Fibroblast of skin of left quadriceps (primary cell): ENCODE measurements at regions not wholly inside any gene's neighbourhood (a gene's known extent, or its start where the extent isn't known, plus 50 kb on each side); places are given as distances from the start of the nearest gene placed in this dataset.
A peak's percentile ranks its signal among the peaks of the same experiment; 100 is the strongest.
"Not testable (repeated sequence)": the region's sequence is repeated elsewhere in the genome, so short reads cannot be mapped to it uniquely, and the experiment has no call there.

Experiments
- DNase-seq, 2 experiments: peaks; one replicate each; pipeline ENCODE4 v3.0.0-alpha.2; 2013; ENCODE audit warnings: low read depth in 2 of 2

DNA sequence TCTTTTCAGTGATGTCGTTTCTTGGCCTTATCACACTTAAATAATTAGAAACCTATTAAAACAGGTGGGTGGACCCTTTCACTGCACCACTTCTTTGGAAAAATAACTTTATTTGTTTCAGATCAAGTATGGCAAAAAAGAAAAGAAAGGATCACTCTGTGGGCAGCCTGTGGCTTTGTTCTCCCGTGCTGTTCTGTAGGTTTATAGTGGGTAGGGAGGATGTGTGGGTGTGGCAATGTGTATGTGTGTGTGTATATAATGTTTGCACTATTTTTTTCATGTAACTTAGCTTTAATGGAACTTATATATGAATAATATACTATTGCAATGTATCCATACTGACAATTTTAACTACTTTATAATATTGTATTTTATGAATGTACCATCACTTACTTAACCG is 85.9 kb downstream of the ACTBL2 start:
- DNase-seq: no peak

GRCh38 chr5:57394421-57395210 is 88.0 kb downstream of the ACTBL2 start:
- DNase-seq: no peak

DNA sequence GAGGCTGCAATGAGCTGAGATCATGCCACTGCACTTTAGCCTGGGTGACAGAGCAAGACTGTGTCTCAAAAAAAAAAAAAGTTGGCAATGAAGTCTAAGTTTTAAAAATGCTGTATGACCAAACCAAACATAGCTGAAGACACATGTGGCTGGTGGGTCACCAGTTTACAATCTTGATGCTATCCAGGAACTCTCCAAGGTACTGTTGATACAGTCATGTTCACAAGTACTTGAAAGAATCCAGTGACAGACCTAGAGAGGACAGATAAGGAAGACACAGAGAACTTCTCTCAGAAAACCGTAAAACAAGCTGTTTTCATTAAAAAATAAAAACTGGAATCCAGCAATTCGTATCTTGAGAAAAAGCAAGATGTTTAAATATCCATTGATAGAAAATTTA is 95.7 kb downstream of the ACTBL2 start:
- DNase-seq: peak in 1 of 2 experiments; percentile 32

DNA sequence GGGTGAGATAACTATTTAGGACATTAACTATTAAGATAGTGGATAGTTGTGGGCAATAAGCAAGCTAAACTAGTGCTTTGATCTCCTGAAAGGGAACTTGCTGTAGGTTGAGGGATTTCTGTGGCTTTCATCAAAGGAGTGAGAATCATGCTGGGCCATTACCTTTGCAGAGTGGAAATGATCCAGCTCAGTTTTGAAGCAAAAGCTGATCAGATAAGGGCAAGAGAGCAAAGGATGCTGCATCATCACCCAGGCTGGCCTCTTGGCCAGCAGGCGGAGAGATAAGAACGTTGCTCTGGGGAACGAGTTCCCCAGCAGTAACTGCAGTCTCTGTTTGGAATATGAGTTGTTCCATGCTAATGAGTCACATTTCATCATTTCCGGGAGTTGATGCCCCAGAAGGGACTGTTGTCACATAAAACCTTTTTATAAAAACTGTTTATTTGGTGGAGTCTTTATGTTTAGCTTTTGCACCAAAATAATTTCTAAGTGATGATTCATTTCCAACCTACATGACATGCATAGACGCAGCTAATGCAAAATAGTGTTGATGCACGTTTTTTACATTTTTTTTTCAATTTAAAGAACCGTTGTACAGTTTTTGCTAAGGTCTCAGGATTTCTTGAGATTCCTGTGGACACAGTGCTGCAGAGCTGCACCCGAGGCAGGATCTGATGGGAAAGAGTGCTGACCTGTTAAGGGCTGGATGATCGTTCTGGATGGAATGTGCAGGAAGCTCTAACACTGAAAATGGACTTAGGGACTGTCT is 99.3 kb downstream of the ACTBL2 start:
- peak; percentile 79 to 82 for DNase-seq

- DNase-seq: no peak
Measured at GRCh38 chr5:57382655-57383054, 100.0 kb downstream of the ACTBL2 start.

GRCh38 chr5:57370376-57370775 is 112.2 kb downstream of the ACTBL2 start:
- DNase-seq: no peak

DNA sequence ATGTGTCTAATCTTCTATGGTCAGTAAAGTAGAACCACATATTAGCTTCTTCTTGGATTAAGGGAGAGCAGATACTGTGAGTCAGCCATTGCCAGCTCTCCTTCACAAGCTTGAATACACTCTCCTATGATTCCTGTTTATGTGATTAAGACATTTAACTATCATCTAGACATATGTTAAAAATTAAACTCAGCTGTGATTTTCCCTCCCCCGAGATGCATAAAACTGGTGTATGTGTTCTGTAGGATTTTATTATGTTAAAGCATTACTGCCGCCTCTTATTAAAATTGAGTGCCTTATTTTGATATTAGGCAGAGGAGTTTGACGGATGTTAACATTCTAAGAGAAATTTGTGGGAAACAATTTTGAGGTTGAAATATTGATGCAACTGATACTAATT is 114.6 kb downstream of the ACTBL2 start:
- DNase-seq: peak; percentile 89 to 92

- DNase-seq: peak in 1 of 2 experiments; percentile 11
Measured at GRCh38 chr5:57366744-57367143, 115.9 kb downstream of the ACTBL2 start.

DNA sequence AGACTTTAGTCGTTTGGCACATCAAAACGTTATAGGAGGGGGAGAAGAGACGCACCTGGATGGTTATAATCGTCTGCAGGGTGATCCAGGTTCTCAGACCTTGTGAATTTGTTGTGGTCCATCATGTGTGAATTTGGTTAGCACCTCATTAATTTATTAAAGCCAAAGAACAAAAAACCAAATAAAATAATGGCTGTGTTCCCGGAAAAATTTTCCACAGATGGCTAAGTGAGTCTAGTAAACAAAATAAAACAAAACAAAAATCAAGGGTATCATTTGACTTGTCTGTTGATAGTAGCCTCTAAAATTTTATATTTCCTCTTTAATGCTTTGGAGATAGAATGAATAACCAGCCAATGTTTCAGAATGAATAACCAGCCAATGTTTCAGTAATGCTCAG is 119.7 kb downstream of the ACTBL2 start:
- no peak for DNase-seq

GRCh38 chr5:57360871-57361270 is 121.7 kb downstream of the ACTBL2 start:
- no peak for DNase-seq

- DNase-seq: no peak
Measured at GRCh38 chr5:57358796-57359592, 123.6 kb downstream of the ACTBL2 start.

DNA sequence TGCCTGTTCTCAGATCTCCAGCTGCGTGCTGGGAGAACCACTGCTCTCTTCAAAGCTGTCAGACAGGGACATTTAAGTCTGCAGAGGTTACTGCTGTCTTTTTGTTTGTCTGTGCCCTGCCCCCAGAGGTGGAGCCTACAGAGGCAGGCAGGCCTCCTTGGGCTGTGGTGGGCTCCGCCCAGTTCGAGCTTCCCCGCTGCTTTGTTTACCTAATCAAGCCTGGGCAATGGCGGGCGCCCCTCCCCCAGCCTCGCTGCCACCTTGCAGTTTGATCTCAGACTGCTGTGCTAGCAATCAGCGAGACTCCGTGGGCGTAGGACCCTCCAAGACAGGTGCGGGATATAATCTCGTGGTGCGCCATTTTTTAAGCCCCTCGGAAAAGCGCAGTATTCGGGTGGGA is 125.8 kb downstream of the ACTBL2 start:
- DNase-seq: not testable (repeated sequence)

GRCh38 chr5:57349214-57349613 is 133.4 kb downstream of the ACTBL2 start:
- DNase-seq: no peak

DNA sequence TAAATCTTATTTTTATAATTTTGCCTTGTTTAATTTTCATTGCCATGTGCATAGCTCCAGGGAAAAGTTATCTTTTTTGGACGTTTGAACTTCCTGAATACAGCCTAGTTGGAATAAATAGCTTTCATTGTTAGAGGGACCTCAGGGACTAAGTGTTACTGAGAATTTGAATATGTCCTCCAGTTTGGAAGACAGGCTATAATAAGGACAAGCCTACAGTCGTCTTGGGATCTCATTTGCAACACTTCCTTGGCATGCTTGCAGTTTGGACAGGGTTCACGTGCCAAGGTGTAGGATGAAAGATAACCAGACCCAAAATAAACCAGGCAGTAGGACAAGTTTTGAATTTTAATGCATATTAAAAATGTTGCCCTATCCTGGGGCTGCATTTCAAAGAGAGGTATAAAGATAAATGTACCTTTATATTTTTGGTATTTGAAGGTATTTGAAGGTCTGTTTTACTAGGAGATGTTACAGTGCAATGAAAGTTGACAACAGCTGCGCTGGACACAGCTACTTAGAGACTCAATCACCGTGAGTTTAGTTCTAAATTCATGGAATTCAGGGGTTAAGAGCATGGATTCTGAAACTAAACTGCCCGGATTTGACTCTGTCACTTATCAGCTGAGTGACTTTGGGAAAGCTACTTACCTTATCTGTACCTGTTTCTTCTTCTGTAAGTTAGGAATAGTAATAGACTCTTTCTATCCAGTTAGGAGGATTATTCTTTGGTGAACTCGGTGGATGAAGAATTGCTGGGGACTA is 134.1 kb downstream of the ACTBL2 start:
- no peak for DNase-seq

DNA sequence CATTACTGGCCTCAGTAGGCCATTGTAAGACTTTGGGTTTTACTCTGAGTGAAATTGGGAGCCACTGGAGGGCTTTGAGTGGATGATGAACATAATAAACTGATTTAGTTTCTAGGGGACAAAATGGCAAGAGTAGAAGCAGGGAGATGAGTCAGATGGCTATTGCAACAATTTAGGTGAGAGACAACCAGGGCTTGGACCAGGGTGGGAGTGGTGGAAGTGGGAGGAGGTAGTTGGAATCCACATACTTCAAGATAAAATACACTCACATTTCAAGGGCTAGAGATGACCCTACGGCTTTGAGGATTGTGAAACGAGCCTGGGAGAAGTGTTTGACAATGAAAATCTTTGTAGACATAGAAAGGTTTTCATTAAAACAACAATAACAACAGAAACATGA is 136.3 kb downstream of the ACTBL2 start:
- DNase-seq: no peak

GRCh38 chr5:57341380-57341979 is 141.1 kb downstream of the ACTBL2 start:
- DNase-seq: no peak

- no peak for DNase-seq
Measured at GRCh38 chr5:57340681-57341080, 141.9 kb downstream of the ACTBL2 start.

DNA sequence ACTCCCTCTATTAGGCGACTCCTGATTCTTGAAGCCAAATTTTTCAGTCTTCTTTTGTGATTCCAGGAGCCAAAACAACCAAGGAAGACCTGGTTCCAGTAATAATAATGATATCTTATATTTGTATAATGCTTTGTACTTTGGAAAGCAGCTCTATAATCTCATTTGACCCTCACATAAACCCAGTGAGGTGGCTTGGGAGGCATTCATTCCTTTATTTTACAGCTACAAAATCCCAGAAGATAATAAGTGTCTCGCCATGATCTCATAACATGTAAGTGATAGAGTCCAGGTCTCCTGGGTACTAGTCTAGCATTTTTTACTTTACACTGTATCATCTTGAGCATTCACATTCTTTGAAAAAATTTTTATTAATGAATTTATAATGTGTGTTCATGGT is 143.1 kb downstream of the ACTBL2 start:
- no peak for DNase-seq

DNA sequence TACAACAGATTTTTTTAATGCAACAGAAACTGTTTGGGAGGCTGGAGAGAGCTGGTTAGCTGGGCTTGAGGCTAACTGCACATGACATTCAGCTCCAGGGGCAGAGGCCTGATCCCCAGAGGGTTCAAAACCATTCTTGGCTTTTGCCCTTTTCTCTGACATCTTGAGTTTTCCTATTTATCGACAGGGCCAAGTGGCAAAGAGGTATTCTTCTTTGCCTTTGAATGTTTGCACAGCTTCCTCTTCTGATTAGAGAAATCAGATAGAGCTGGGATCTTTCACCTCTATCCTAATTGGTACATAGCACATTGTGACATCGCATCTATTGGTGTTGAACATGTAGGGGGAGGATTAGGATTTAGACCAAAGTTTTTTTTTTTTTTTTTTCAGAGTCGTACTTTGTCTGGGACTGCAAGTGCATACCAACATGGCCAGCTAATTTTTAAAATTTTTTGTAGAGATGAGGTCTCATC is 143.7 kb downstream of the ACTBL2 start:
- no peak for DNase-seq

DNA sequence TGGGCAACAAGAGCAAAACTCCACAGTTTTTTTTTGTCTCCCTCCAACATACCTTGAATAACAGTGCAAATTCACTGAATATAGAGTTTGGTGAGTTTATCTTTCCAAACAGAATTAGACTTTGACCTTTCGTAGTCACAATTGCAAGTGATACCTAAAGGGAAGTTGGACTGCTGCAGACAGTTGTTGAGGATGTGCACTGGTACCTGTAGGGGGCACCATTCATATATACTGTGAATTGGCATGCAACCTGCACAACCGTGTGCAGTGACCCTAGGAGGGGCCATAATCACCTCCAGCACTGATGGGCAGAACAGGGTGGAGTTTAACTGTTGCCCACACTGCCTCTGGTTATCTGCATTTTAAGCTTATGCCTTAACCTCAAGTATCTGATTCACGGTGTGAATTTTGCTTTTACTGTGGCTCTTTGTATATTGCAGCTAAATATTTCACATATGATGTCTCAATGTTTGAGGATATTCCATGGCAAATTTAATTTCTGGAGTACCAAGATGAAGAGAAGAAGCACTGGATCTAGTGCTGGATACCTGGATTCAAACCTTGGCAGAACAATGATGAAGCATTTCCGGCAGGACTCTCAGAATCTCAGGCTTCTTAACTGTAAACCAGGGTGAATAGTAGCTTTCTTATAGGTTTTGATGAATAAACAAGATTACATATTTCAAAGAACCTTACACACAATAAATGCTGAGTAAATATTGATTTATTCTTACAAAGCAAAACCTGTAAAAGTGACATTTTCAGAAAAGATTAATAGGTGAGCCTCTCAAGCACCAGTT is 144.3 kb downstream of the ACTBL2 start:
- DNase-seq: no peak
